Skin epidermis (tissue), 12 donors: ENCODE measurements at regions not wholly inside any gene's neighbourhood (a gene's known extent, or its start where the extent isn't known, plus 50 kb on each side); places are given as distances from the start of the nearest gene placed in this dataset.
A peak's percentile ranks its signal among the peaks of the same experiment; 100 is the strongest.

ENCODE experiments used
- H3K27ac ChIP-seq, 21 experiments: fragments of 200-600 bp; sonication (generic) in 11 of 21; one replicate each; pipeline ENCODE4 v1.5.0; 2020; ENCODE audit warnings: mild to moderate bottlenecking in 3 of 21, inconsistent platforms in 2 of 21, moderate library complexity in 2 of 21
- H3K4me3 ChIP-seq, 7 experiments: fragments of 200-600 bp; sonication (generic) in 2 of 7; one replicate each; pipeline ENCODE4 v1.5.0; 2020; ENCODE audit warnings: inconsistent platforms in 2 of 7, mild to moderate bottlenecking in 2 of 7, moderate library complexity in 1 of 7

- Histone ChIP-seq H3K4me3 (no peak overlapping the region), H3K27ac (no peak overlapping the region)
These were observed 78.9 kb upstream of the THY1 start for GRCh38 chr11:119501777-119502405.

DNA sequence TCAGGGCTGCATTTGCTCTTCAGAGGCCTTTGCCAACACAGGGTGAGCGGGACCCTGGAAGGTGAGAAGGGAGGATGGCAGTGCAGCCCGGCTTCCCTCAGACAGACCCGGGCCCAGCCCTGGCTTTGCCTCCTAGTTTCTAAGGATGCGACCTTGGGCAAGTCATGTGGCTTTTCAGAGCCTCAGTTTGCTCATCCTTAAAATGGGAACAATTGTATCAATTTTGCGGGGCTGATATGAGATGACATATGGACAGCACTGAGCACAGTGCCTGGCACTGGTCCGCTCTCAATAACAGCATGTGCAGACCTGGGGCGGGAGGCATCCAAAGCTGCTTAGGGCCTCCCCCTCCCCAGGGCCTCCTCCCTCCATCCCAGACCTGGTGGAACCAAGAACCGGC, 74.7 kb upstream of the THY1 start:
- Histone ChIP-seq H3K27ac (no peak overlapping the region), H3K4me3 (no peak overlapping the region)

DNA sequence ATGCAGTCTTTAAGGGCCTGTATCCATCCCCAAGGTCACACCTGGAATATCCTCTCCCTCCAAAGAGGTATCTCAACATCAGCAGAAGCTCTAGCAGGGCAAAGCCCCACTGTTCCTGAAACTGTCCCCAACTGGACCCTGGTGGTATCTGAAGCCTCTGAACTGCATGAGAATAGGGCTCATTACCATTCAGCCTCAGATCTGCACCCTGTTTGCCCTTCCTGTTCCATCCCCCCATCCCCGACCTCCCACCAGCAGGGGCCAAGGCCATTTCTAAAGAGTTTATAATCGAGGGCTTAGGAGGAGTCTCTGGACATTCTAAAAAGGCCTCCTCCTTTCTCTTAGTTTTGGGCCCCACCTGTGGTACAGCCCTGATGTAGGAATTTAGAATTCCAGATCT, 74.0 kb upstream of the THY1 start:
- no peak overlapping the region for H3K27ac ChIP-seq
- no peak overlapping the region for H3K4me3 ChIP-seq

GRCh38 chr11:119496469-119496868, 73.5 kb upstream of the THY1 start:
- H3K27ac ChIP-seq = no peak overlapping the region
- H3K4me3 ChIP-seq = no peak overlapping the region

DNA sequence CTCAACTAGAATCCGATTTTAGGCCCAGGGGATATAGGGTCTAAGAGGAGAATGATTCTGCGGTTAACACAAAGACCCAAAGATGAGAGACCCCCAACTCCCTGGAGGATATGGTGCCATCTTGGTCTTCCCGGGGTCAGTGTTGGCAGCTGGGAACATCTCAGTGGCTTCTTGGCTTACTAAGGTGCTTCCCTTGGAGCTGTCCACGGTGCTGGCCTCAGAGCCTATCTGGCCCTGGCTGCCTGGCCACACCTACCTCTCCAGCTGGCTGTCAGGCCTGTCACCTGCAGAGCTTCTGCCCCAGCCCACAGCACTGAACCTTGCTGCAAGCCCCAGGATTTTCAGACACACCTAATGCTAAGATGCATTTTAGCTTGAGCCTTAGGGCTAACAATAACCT, 70.7 kb upstream of the THY1 start:
- no peak overlapping the region for H3K27ac ChIP-seq
- no peak overlapping the region for H3K4me3 ChIP-seq

DNA sequence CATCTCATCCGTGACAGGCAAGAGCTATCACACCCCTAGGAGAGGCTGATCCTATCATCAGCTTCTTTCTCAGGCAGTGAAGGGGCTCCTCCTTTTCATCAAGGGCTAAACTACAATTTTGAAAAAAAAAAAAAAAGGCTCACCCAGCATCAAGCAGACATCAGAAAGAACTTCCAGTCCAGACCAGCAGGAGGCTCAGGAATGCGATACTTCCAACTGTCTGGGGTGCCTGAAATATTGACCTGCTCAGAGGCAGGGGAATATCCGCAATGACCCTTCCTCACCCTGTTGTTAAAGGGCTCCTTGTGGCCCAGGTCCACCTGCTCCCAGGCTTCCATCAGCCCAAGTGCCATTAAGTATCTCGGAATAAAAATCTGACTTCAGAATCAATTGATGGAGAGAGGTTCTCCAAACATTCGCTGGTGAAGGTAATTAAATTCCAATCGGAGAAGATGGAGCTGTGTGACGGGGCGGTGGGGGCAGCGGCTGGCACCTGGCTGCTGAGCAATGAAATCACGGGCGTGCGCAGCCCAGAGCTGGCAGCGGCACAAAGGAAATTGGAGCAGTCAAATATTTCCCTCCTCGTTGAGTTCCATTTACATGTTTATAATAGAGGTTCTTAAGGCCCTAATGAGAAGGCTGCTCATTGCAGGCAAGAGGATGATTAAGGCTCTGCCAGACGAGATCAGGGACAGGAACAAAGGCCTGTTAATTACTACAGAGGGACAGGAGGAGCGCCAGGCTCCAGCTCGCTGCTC, 69.0 kb upstream of the THY1 start:
- H3K27ac ChIP-seq = no peak overlapping the region
- no peak overlapping the region for H3K4me3 ChIP-seq

DNA sequence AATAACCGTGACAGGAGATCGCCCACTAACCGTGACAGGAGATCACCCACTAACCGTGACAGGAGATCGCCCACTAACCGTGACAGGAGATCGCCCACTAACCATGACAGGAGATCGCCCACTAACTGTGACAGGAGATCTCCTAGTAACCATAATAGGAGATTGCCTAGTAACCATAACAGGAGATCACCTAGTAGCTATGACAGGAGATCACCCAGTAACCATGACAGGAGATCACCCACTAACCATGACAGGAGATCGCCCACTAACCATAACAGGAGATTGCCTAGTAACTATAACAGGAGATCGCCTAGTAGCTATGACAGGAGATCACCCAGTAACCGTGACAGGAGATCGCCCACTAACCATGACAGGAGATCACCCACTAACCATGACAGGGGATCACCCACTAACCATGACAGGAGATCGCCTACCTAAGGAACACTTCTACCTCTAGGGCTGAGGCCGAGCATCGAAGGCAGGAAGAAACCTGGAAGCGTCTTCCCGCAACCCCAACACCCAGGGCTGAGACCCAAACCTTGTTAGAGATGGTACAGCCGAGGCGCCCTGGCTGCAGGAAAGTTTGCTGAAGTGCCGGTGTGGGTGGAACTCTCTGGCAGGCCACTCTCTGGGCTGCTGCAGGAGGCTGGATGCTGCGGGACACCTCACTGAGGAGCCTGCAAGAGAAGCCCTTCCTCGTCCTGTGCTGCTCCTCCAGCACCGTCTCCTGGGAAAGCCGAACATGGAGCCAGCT, 67.5 kb upstream of the THY1 start:
- H3K27ac ChIP-seq = no peak overlapping the region

GRCh38 chr11:119489087-119489486, 66.1 kb upstream of the THY1 start:
- Histone ChIP-seq H3K4me3 (no peak overlapping the region), H3K27ac (no peak overlapping the region)

More for the DNA sequence above, 67.5 kb upstream of the THY1 start:
- H3K4me3 ChIP-seq = no peak overlapping the region

- Histone ChIP-seq H3K27ac (no peak overlapping the region), H3K4me3 (no peak overlapping the region)
These were observed 65.5 kb upstream of the THY1 start for GRCh38 chr11:119488256-119488995.

DNA sequence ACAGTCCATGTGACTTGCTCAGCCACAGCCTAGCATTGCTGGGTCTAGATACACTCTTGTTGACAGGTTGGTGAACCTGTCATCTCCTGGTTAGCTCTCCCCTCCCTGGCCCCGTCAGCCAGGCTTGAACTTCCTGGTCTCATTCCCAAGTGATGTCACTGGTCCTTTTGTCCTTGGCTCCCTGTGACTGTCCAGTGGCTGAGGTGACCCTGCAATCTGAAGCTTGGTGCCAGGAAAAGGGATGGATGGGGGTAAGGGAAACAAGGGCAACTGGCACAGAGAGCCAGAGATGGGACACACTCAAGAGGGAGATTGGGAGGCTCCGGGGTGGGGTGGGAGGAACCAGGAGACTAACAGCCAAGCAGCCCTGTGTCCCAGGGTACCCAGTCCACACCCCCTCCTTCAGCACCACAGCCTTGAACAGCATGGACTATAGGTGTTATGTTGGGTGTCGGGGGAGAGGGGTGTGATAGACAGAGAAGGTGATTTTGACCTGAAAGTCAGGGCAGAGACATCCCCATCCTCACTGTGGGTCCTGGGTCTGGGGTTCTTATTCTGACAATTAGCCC, 63.8 kb upstream of the THY1 start:
- H3K27ac ChIP-seq = no peak overlapping the region
- H3K4me3 ChIP-seq = no peak overlapping the region

GRCh38 chr11:119486016-119486415, 63.0 kb upstream of the THY1 start:
- Histone ChIP-seq H3K4me3 (no peak overlapping the region), H3K27ac (no peak overlapping the region)

DNA sequence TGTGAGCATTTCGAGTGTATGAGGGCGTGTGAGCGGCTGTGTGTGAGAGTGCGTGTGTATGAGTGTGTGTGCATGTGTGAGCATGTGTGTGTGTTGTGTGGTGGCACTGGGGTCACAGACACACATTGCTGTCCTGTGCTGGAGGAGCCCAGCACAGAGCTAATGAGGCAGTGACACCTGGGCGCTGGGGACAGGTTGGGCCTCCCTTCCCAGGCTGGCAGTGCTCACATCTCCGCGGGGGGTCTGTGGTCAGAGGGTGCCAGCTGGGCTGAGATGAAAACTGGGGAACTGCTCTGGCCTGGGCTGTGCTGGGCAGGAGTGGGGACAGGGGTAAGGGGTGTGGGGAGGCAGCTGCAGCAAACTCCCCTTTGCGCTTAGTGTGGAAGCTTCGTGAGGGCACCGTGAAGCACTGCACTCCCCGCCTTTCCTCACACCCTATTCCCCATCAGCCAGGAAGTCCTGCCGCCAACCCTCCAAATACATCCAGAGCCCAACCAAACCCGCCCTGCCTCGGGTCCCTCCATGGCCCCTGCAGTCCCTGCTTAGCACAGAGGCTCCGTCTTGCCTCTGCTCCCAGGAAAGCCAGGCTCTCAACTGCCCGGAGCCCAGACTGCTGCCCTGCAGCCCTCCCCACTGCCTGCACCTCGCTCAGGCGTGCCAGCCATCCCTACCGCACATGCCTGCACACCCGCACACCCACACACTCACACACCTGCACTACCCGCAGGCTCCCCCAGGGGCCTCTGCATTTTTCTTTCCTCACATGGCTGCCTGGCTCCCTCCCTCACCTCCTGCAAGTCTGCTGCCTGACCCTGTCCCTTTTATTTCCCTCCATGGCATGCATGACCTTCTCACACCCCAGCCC, 62.0 kb upstream of the THY1 start:
- Histone ChIP-seq H3K27ac (no peak overlapping the region), H3K4me3 (no peak overlapping the region)

DNA sequence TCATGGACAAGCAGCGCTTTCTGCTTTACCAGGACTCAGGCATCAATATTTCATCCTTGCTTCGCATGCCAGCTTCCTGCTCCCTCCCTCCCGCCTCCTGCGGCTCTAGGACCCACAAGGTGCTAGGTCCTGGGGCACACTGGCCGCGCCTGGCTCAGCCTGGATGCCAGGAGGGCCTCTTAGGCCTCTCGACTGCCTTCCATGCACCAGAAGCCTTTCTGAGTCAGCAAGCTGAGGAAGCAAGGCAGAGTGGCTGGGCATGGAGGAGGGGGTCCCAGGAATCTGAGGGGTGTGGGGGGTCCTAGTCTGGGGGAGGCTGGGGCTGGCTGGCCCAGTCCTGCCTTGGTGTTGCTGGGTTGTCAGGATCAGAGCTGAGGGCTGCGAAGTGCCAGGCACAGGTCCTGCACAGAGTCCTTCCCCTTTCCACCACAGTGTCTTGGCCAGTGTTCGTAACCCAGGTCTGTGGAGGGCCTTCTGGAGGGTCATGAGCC, 61.0 kb upstream of the THY1 start:
- H3K27ac ChIP-seq = no peak overlapping the region
- no peak overlapping the region for H3K4me3 ChIP-seq

DNA sequence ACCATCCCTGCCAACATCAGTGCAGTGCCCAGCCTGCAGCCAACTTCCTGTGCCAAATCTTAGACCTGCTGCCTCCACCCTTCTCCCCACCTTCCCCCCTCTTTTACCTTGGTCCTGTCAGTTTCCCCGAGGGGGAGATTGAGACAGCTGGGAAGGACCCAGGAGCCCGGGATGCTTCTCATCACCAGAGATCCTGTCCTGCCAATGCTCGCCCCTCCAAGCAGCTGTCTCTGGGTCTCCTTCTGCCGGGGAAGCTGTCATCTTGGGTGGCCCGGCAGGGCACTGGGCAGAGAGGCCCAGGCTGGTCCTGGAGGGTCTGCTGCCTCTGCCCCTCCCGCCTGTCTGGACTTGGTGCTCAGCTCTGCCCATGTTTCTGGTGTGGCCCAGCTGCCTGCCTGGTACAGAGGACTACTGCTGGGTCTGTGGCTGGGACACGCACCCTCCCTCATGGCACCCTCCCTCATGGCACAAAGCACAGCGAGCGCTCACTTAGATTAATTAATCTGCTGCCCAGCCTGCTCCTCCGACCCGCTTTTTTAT, 60.4 kb upstream of the THY1 start:
- Histone ChIP-seq H3K4me3 (no peak overlapping the region), H3K27ac (no peak overlapping the region)

- no peak overlapping the region for H3K27ac ChIP-seq
- H3K4me3 ChIP-seq = no peak overlapping the region
These were observed 59.6 kb upstream of the THY1 start for GRCh38 chr11:119482521-119483011.

- H3K4me3 ChIP-seq = no peak overlapping the region
- H3K27ac ChIP-seq = no peak overlapping the region
These were observed 58.9 kb upstream of the THY1 start for GRCh38 chr11:119481667-119482400.

DNA sequence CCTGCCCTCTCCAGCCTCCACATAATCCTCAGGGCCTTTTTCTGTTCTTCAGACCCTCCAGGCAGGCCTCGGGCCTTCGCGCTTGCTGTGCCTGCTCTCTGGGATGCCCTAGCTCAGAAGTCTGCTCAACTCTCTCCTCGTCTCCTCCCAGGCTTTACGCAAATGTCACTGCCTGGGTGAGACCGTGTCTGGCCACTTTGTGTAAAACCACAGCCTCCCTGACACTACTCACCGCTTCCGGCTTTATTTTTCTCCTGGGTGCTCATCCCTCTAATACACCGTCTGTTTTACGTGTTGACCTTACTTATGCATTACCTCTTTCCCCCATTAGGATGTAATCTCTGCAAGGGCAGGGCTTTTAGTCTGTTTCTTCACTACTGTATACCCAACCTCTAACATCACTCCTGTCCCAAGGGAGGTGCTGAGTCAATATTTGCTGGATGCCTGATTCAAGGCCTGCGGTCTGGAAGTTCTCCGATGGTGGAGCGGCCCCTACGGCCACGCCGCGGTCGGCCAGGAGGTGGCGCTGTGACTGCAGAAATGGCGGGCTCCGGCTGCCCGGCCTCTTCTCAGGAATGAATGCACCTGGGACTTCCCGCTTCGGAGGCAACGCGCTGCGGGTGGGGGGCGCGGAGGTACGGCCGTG, 58.2 kb upstream of the THY1 start:
- H3K27ac ChIP-seq = peak overlapping the region in 1 of 21 experiments; percentile 49
- H3K4me3 ChIP-seq = no peak overlapping the region
